ENCODE measurements at regions not wholly inside any gene's neighbourhood (a gene's known extent, or its start where the extent isn't known, plus 50 kb on each side); places are given as distances from the start of the nearest gene placed in this dataset.
"Not testable (repeated sequence)": the region's sequence is repeated elsewhere in the genome, so short reads cannot be mapped to it uniquely, and the experiment has no call there.

GRCh38 chr22:11605468-11605981, 3922.5 kb upstream of the OR11H1 start:
- H3K9me3 ChIP-seq (ENCODE audit: control insufficient read depth, insufficient read depth, low read depth, low read length) = no peaks in the 10 kb centered on the region; the same call in 1 of the 2 replicates
- no peak for TF ChIP-seq ZNF670 (tag by site-specific recombination; IDR thresholded peaks at IDR 0.05; ENCODE audit: low read depth)
- no peak for TF ChIP-seq ZNF433 (tag by site-specific recombination; IDR thresholded peaks at IDR 0.05; ENCODE audit: low read depth)
- no peak for TF ChIP-seq FEZF1 (tag by site-specific recombination; IDR thresholded peaks at IDR 0.05)
- TF ChIP-seq, protein P1, sequence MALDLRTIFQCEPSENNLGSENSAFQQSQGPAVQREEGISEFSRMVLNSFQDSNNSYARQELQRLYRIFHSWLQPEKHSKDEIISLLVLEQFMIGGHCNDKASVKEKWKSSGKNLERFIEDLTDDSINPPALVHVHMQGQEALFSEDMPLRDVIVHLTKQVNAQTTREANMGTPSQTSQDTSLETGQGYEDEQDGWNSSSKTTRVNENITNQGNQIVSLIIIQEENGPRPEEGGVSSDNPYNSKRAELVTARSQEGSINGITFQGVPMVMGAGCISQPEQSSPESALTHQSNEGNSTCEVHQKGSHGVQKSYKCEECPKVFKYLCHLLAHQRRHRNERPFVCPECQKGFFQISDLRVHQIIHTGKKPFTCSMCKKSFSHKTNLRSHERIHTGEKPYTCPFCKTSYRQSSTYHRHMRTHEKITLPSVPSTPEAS (tag by site-specific recombination; IDR thresholded peaks at IDR 0.05) = no peak
- TF ChIP-seq BCL11A (tag by site-specific recombination; IDR thresholded peaks at IDR 0.05; ENCODE audit: low read depth) = no peak
- no peak for TF ChIP-seq ZNF658 (tag by site-specific recombination; IDR thresholded peaks at IDR 0.05)
- no peak for TF ChIP-seq ZNF792 (tag by site-specific recombination; IDR thresholded peaks at IDR 0.05)
- POLR2A ChIA-PET = no interaction called here

GRCh38 chr22:11606047-11607000, 3921.7 kb upstream of the OR11H1 start:
- CTCF ChIA-PET; POLR2A ChIA-PET; H3K4me3 ChIP-seq (ENCODE audit: low read depth, low read length); H3K27ac ChIP-seq (ENCODE audit: extremely low read depth, low read depth, low read length); H3K9me3 ChIP-seq (ENCODE audit: control insufficient read depth, insufficient read depth, low read depth, low read length); H3K4me1 ChIP-seq (ENCODE audit: control insufficient read depth, insufficient read depth, low read length); H3K36me3 ChIP-seq (ENCODE audit: control insufficient read depth in 2 of 2, insufficient read depth in 1 of 2, low read length in 2 of 2): not testable (repeated sequence)

More at GRCh38 chr22:11605468-11605981, 3922.5 kb upstream of the OR11H1 start:
- CTCF ChIA-PET = no interaction called here
- no peak overlapping the region for H3K27ac ChIP-seq (ENCODE audit: extremely low read depth, low read depth, low read length)
- H3K4me3 ChIP-seq (ENCODE audit: low read depth, low read length) = no peak overlapping the region
- H3K4me1 ChIP-seq (ENCODE audit: control insufficient read depth, insufficient read depth, low read length) = no peaks in the 10 kb centered on the region
- H3K36me3 ChIP-seq (ENCODE audit: control insufficient read depth in 2 of 2, insufficient read depth in 1 of 2, low read length in 2 of 2) = no peaks in the 10 kb centered on the region

- H3K27ac ChIP-seq (ENCODE audit: extremely low read depth, low read depth, low read length); H3K36me3 ChIP-seq (ENCODE audit: control insufficient read depth in 2 of 2, insufficient read depth in 1 of 2, low read length in 2 of 2); CTCF ChIA-PET; H3K4me1 ChIP-seq (ENCODE audit: control insufficient read depth, insufficient read depth, low read length); POLR2A ChIA-PET; H3K4me3 ChIP-seq (ENCODE audit: low read depth, low read length); H3K9me3 ChIP-seq (ENCODE audit: control insufficient read depth, insufficient read depth, low read depth, low read length): not testable (repeated sequence)
These were observed 3920.8 kb upstream of the OR11H1 start for GRCh38 chr22:11607215-11607614.

DNA sequence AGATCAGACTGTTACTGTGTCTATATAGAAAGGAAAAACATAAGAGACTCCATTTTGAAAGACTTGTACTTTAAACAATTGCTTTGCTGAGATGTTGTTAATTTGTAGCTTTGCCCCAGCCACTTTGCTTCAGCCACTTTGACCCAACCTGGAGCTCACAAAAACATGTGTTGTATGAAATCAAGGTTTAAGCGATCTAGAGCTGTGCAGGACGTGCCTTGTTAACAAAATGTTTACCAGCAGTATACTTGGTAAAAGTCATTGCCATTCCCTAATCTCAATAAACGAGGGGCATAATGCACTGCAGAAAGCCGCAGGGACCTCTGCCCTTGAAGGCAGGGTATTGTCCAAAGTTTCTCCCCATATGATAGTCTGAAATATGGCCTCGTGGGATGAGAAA, 3919.5 kb upstream of the OR11H1 start:
- POLR2A ChIA-PET; H3K4me1 ChIP-seq (ENCODE audit: control insufficient read depth, insufficient read depth, low read length); CTCF ChIA-PET; H3K36me3 ChIP-seq (ENCODE audit: control insufficient read depth in 2 of 2, insufficient read depth in 1 of 2, low read length in 2 of 2); H3K4me3 ChIP-seq (ENCODE audit: low read depth, low read length); H3K9me3 ChIP-seq (ENCODE audit: control insufficient read depth, insufficient read depth, low read depth, low read length); H3K27ac ChIP-seq (ENCODE audit: extremely low read depth, low read depth, low read length): not testable (repeated sequence)

- CTCF ChIA-PET; H3K36me3 ChIP-seq (ENCODE audit: control insufficient read depth in 2 of 2, insufficient read depth in 1 of 2, low read length in 2 of 2); H3K4me3 ChIP-seq (ENCODE audit: low read depth, low read length); H3K9me3 ChIP-seq (ENCODE audit: control insufficient read depth, insufficient read depth, low read depth, low read length); H3K4me1 ChIP-seq (ENCODE audit: control insufficient read depth, insufficient read depth, low read length); H3K27ac ChIP-seq (ENCODE audit: extremely low read depth, low read depth, low read length); POLR2A ChIA-PET: not testable (repeated sequence)
These were observed 3918.8 kb upstream of the OR11H1 start for GRCh38 chr22:11609193-11609592.

- H3K27ac ChIP-seq (ENCODE audit: extremely low read depth, low read depth, low read length); H3K4me3 ChIP-seq (ENCODE audit: low read depth, low read length); H3K4me1 ChIP-seq (ENCODE audit: control insufficient read depth, insufficient read depth, low read length); POLR2A ChIA-PET; H3K9me3 ChIP-seq (ENCODE audit: control insufficient read depth, insufficient read depth, low read depth, low read length); H3K36me3 ChIP-seq (ENCODE audit: control insufficient read depth in 2 of 2, insufficient read depth in 1 of 2, low read length in 2 of 2): not testable (repeated sequence)
- CTCF ChIA-PET = interaction anchor here (0.6 kb wide), 1 partner anchor 676 kb away, joined by 3 read pairs; no protein-coding TSS in a partner anchor
These were observed 3916.7 kb upstream of the OR11H1 start for GRCh38 chr22:11611280-11611679.

DNA sequence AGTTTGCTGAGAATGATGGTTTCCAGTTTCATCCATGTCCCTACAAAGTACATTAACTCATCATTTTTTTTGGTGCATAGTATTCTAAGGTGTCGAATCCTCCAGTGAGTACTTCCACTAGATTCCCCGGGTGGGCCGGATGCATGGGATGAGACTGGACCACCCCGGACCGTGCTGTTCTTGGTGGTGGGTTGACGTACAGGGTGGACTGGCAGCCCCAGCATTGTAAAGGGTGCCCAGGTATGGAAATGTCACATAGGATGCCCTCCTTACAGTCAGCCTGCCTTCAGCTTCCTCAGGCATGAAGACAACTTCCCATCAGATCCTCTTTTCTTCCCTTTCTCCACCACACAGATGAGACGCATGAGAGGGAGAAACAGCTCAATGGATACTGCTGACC, 3916.1 kb upstream of the OR11H1 start:
- H3K36me3 ChIP-seq (ENCODE audit: control insufficient read depth in 2 of 2, insufficient read depth in 1 of 2, low read length in 2 of 2); H3K4me3 ChIP-seq (ENCODE audit: low read depth, low read length); H3K4me1 ChIP-seq (ENCODE audit: control insufficient read depth, insufficient read depth, low read length); POLR2A ChIA-PET; H3K9me3 ChIP-seq (ENCODE audit: control insufficient read depth, insufficient read depth, low read depth, low read length); CTCF ChIA-PET; H3K27ac ChIP-seq (ENCODE audit: extremely low read depth, low read depth, low read length): not testable (repeated sequence)

DNA sequence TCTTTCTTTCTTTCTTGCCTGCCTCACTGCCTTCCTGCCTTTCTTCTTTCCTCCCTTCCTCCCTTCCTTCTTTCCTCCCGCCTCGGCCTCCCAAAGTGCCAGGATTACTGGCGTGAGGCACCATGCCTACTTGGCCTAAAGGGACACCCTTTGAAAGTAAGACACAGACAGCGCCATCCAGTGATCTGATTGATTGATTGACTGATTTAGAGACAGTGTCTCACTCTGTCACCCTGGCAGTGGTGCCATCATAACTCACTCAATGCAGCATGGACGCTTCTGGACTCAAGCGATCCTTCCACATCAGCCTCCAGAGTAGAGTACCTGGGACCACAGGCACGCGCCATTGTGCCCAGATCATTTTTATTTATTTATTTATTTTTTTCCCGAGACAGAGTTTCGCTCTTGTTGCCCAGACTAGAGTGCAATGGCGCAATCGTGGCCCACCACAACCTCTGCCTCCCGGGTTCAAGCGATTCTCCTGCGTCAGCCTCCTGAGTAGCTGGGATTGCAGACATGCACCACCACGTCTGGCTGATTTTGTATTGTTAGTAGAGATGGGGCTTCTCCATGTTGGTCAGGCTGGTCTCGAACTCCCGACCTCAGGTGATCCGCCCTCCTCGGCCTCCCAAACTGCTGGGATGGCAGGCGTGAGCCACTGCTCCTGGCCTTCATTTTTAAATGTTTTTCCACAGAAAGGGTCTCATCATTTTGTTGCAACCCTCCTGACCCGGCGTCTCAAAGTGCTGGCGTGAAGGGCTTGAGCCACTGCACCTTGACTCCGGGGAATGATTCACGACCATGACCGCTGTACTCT, 3914.7 kb upstream of the OR11H1 start:
- H3K36me3 ChIP-seq (ENCODE audit: control insufficient read depth in 2 of 2, insufficient read depth in 1 of 2, low read length in 2 of 2); H3K4me3 ChIP-seq (ENCODE audit: low read depth, low read length); CTCF ChIA-PET; H3K9me3 ChIP-seq (ENCODE audit: control insufficient read depth, insufficient read depth, low read depth, low read length); POLR2A ChIA-PET; H3K27ac ChIP-seq (ENCODE audit: extremely low read depth, low read depth, low read length); H3K4me1 ChIP-seq (ENCODE audit: control insufficient read depth, insufficient read depth, low read length): not testable (repeated sequence)

Data from HEK293 (cell line).